ENCODE measurements at regions not wholly inside any gene's neighbourhood (a gene's known extent, or its start where the extent isn't known, plus 50 kb on each side); places are given as distances from the start of the nearest gene placed in this dataset.

- H3K4me3 Mint-ChIP-seq (ENCODE audit: unreplicated experiment) = no peak overlapping the region
- H3K4me1 Mint-ChIP-seq (ENCODE audit: unreplicated experiment) = peaks cover 19% of the 10 kb centered on the region
- DNase-seq (ENCODE audit: low spot score) = no peak
- no peaks in the 10 kb centered on the region for H3K36me3 Mint-ChIP-seq (ENCODE audit: low read depth, unreplicated experiment)
- no peak overlapping the region for H3K27ac Mint-ChIP-seq (ENCODE audit: unreplicated experiment)
- H3K27me3 Mint-ChIP-seq (ENCODE audit: unreplicated experiment) = no peaks in the 10 kb centered on the region
- TF ChIP-seq, protein P1, sequence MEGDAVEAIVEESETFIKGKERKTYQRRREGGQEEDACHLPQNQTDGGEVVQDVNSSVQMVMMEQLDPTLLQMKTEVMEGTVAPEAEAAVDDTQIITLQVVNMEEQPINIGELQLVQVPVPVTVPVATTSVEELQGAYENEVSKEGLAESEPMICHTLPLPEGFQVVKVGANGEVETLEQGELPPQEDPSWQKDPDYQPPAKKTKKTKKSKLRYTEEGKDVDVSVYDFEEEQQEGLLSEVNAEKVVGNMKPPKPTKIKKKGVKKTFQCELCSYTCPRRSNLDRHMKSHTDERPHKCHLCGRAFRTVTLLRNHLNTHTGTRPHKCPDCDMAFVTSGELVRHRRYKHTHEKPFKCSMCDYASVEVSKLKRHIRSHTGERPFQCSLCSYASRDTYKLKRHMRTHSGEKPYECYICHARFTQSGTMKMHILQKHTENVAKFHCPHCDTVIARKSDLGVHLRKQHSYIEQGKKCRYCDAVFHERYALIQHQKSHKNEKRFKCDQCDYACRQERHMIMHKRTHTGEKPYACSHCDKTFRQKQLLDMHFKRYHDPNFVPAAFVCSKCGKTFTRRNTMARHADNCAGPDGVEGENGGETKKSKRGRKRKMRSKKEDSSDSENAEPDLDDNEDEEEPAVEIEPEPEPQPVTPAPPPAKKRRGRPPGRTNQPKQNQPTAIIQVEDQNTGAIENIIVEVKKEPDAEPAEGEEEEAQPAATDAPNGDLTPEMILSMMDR (IDR thresholded peaks at IDR 0.05; ENCODE audit: unreplicated experiment) = no peak
- H3K9me3 Mint-ChIP-seq (ENCODE audit: unreplicated experiment) = no peaks in the 10 kb centered on the region
Observed at GRCh38 chr2:181764095-181764963, 84.0 kb upstream of the NEUROD1 start.

GRCh38 chr2:181766129-181766528 lies 85.8 kb upstream of the NEUROD1 start:
- H3K4me1 Mint-ChIP-seq (ENCODE audit: unreplicated experiment) = peaks cover 19% of the 10 kb centered on the region
- no peaks in the 10 kb centered on the region for H3K27me3 Mint-ChIP-seq (ENCODE audit: unreplicated experiment)
- no peak overlapping the region for H3K27ac Mint-ChIP-seq (ENCODE audit: unreplicated experiment)
- H3K4me3 Mint-ChIP-seq (ENCODE audit: unreplicated experiment) = no peak overlapping the region
- no peak for DNase-seq (ENCODE audit: low spot score)
- TF ChIP-seq, protein P1 (IDR thresholded peaks at IDR 0.05; ENCODE audit: unreplicated experiment) = no peak
- H3K36me3 Mint-ChIP-seq (ENCODE audit: low read depth, unreplicated experiment) = no peaks in the 10 kb centered on the region
- no peaks in the 10 kb centered on the region for H3K9me3 Mint-ChIP-seq (ENCODE audit: unreplicated experiment)

DNA sequence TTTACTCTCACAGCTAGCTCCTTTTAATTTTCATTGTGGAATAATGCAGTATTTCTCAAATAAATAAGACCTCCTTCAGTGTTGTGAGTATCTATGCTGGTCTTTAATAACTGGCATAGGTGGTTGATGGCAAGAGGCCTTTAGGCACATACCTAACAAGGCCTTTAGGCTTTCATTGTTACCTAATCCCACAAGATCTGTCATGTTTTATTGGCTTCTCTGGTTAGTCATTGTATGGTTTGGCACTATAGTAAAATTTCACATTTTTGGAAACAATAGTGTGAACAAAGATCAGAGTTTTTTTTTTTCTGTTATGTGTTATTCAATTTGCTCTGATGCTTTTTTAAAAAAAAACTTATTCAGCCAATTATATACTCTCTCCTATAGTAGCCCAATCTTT lies 89.8 kb upstream of the NEUROD1 start:
- H3K36me3 Mint-ChIP-seq (ENCODE audit: low read depth, unreplicated experiment) = no peaks in the 10 kb centered on the region
- TF ChIP-seq, protein P1 (IDR thresholded peaks at IDR 0.05; ENCODE audit: unreplicated experiment) = no peak
- no peak overlapping the region for H3K27ac Mint-ChIP-seq (ENCODE audit: unreplicated experiment)
- peaks cover 3% of the 10 kb centered on the region for H3K27me3 Mint-ChIP-seq (ENCODE audit: unreplicated experiment)
- DNase-seq (ENCODE audit: low spot score) = no peak
- no peaks in the 10 kb centered on the region for H3K4me1 Mint-ChIP-seq (ENCODE audit: unreplicated experiment)
- no peaks in the 10 kb centered on the region for H3K9me3 Mint-ChIP-seq (ENCODE audit: unreplicated experiment)
- H3K4me3 Mint-ChIP-seq (ENCODE audit: unreplicated experiment) = no peak overlapping the region

DNA sequence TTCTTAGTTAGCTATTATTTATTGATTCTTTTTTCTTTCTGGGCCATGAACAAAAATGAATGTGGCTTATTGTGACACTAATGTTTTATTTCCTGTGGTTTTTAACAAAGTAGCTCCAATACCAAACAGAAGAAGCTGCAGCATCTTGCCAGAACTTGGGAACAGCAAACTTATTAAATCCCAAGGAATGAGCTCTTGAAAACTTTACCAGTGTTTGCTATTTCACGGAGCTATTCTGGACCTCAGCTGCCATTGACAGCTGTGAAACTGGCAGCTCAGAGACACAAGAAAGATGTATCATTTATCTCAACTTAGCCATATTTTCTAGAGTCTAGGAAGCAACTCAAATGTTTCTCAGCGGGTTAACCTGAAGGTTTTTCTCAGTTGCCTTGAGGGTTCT lies 91.0 kb upstream of the NEUROD1 start:
- TF ChIP-seq, protein P1 (IDR thresholded peaks at IDR 0.05; ENCODE audit: unreplicated experiment) = no peak
- Mint-ChIP-seq H3K27me3 (ENCODE audit: unreplicated experiment) (peaks cover 3% of the 10 kb centered on the region), H3K9me3 (ENCODE audit: unreplicated experiment) (no peaks in the 10 kb centered on the region), H3K4me3 (ENCODE audit: unreplicated experiment) (no peak overlapping the region), H3K36me3 (ENCODE audit: low read depth, unreplicated experiment) (no peaks in the 10 kb centered on the region), H3K4me1 (ENCODE audit: unreplicated experiment) (peaks cover 4% of the 10 kb centered on the region), H3K27ac (ENCODE audit: unreplicated experiment) (no peak overlapping the region)
- no peak for DNase-seq (ENCODE audit: low spot score)

DNA sequence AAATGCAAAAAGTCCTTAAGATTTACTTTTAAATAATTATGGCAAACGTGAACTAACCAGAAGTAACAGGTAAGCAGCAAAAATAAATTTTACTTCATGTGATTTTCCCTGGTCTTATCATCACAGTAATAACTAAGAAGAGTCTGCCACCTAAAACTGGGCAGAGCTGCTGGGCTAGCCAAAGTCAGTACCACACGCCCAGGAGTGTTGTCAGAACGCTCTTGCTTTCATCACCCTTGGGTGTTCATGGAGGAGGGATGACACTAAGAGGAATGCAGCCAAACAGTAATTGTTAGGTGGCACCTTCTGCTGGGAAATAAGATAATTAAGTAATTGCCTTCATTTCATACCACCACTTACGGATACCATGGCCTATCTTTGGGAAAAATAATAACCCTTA lies 92.0 kb upstream of the NEUROD1 start:
- no peak for DNase-seq (ENCODE audit: low spot score)
- TF ChIP-seq, protein P1 (IDR thresholded peaks at IDR 0.05; ENCODE audit: unreplicated experiment) = no peak
- Mint-ChIP-seq H3K27ac (ENCODE audit: unreplicated experiment) (no peak overlapping the region), H3K36me3 (ENCODE audit: low read depth, unreplicated experiment) (no peaks in the 10 kb centered on the region), H3K27me3 (ENCODE audit: unreplicated experiment) (peaks cover 3% of the 10 kb centered on the region), H3K4me3 (ENCODE audit: unreplicated experiment) (no peak overlapping the region), H3K9me3 (ENCODE audit: unreplicated experiment) (no peaks in the 10 kb centered on the region), H3K4me1 (ENCODE audit: unreplicated experiment) (peaks cover 9% of the 10 kb centered on the region)

Measured in endothelial cell (in vitro differentiated cells).